SK-N-SH (cell line): ENCODE measurements at regions not wholly inside any gene's neighbourhood (a gene's known extent, or its start where the extent isn't known, plus 50 kb on each side); places are given as distances from the start of the nearest gene placed in this dataset.

Source experiments
- CTCF ChIA-PET: fragments of 300-600, 350-600 bp; formaldehyde crosslinking; extraction: SDS; loops from one replicate; lab custom pipeline; 2021; lab: Yijun Ruan, JAX
- POLR2A ChIA-PET: fragments of 350-600 bp; sonication (Branson Sonifier 250); formaldehyde crosslinking; extraction: SDS; loops from one replicate; lab custom pipeline; 2020; ENCODE audit warnings: antibody characterized with exemption, inconsistent platforms; lab: Yijun Ruan, JAX
- DNase-seq: peaks from one replicate; pipeline ENCODE4 v3.0.0; 2012
- H2AFZ ChIP-seq: fragments of 200-600 bp; sonication (generic); 2 replicates; pipeline ENCODE4 v1.8.1; 2016; ENCODE audit warnings: antibody characterized with exemption, mild to moderate bottlenecking, low read depth
- H3F3A ChIP-seq: fragments of 200-600 bp; sonication (generic); replicated peaks from 2 replicates; pipeline ENCODE3; 2016; ENCODE audit warnings: antibody characterized with exemption, mild to moderate bottlenecking; ENCODE audit not compliant: insufficient read depth
- H3K27ac ChIP-seq, 2 experiments: fragments of 200-500 bp in 1 of 2; fragments of 200-600 bp in 1 of 2; sonication (Bioruptor generic) in 1 of 2; sonication (generic), shearing (Covaris generic) in 1 of 2; 2 replicates each; pipeline versions ENCODE4 v1.5.1 to v1.6.1; 2014 to 2016; ENCODE audit warnings: low read depth in 2 of 2, inconsistent platforms in 1 of 2, low read length in 1 of 2, mild to moderate bottlenecking in 1 of 2, mixed read lengths in 1 of 2
- H3K27me3 ChIP-seq: fragments of 200-600 bp; sonication (generic), shearing (Covaris generic); 2 replicates; pipeline ENCODE4 v1.6.1; 2016; ENCODE audit warnings: mixed run types; ENCODE audit not compliant: insufficient read depth
- H3K36me3 ChIP-seq, 2 experiments: fragments of 200-500 bp in 1 of 2; fragments of 200-600 bp in 1 of 2; sonication (Bioruptor generic) in 1 of 2; sonication (generic) in 1 of 2; replicated peaks in 1 of 2; 2 replicates each; pipeline versions ENCODE3 to v1.5.1; 2014 to 2016; ENCODE audit warnings: low read length in 1 of 2, mild to moderate bottlenecking in 1 of 2; ENCODE audit not compliant: insufficient read depth in 2 of 2, control insufficient read depth in 1 of 2
- H3K4me1 ChIP-seq, 2 experiments: fragments of 200-500 bp in 1 of 2; fragments of 200-600 bp in 1 of 2; sonication (Bioruptor generic) in 1 of 2; sonication (generic), shearing (Covaris generic) in 1 of 2; 2 replicates each; pipeline versions ENCODE4 v1.5.1 to v1.6.1; 2014 to 2016; ENCODE audit warnings: low read depth in 1 of 2, low read length in 1 of 2, mixed run types in 1 of 2; ENCODE audit not compliant: insufficient read depth in 2 of 2, control insufficient read depth in 1 of 2
- H3K4me2 ChIP-seq: fragments of 200-600 bp; sonication (generic), shearing (Covaris generic); 2 replicates; pipeline ENCODE4 v1.6.1; 2017; ENCODE audit warnings: mixed run types
- H3K4me3 ChIP-seq, 2 experiments: fragments of 200-500 bp in 1 of 2; fragments of 200-600 bp in 1 of 2; sonication (Bioruptor generic) in 1 of 2; sonication (generic), shearing (Covaris generic) in 1 of 2; 2 replicates each; pipeline versions ENCODE4 v1.5.1 to v1.8.1; 2014 to 2016; ENCODE audit warnings: low read depth in 2 of 2, inconsistent platforms in 1 of 2, low read length in 1 of 2, mild to moderate bottlenecking in 1 of 2, mixed read lengths in 1 of 2, moderate library complexity in 1 of 2
- H3K79me2 ChIP-seq: fragments of 200-600 bp; sonication (generic); 2 replicates; pipeline ENCODE4 v1.8.1; 2017; ENCODE audit warnings: mild to moderate bottlenecking; ENCODE audit not compliant: insufficient read depth
- H3K9ac ChIP-seq: fragments of 200-600 bp; sonication (generic); 2 replicates; pipeline ENCODE4 v1.6.1; 2017; ENCODE audit warnings: mixed run types
- H3K9me2 ChIP-seq: fragments of 200-600 bp; sonication (generic); 2 replicates; pipeline ENCODE4 v1.6.1; 2017; ENCODE audit warnings: mixed run types
- H3K9me3 ChIP-seq: fragments of 200-600 bp; sonication (generic); 2 replicates; pipeline ENCODE4 v1.6.1; 2017; ENCODE audit warnings: mixed run types, mild to moderate bottlenecking, moderate library complexity
- H4K20me1 ChIP-seq: fragments of 200-600 bp; sonication (generic); 2 replicates; pipeline ENCODE4 v1.6.1; 2017; ENCODE audit warnings: mild to moderate bottlenecking, mixed run types; ENCODE audit not compliant: insufficient read depth
- CHD2 ChIP-seq: fragments of 150-350 bp; IDR thresholded peaks from 2 replicates; pipeline ENCODE4 v1.6.1; 2018; ENCODE audit warnings: low read length; ENCODE audit not compliant: partially characterized antibody
- ELF1 ChIP-seq: IDR thresholded peaks from 2 replicates; pipeline ENCODE4 v1.4.0; 2012
- EP300 ChIP-seq, 2 experiments: IDR thresholded peaks; 2 replicates each; pipeline versions ENCODE4 v1.4.0 to v1.6.1; 2012; ENCODE audit warnings: borderline replicate concordance in 1 of 2, low read depth in 1 of 2, low read length in 1 of 2
- EZH2phosphoT487 ChIP-seq: fragments of 200-600 bp; sonication (generic); IDR thresholded peaks from 2 replicates; pipeline ENCODE4 v1.6.1; 2017; ENCODE audit warnings: low read depth, mixed run types, mild to moderate bottlenecking, antibody characterized with exemption, moderate library complexity, borderline replicate concordance
- IRF3 ChIP-seq: fragments of 150-350 bp; IDR thresholded peaks from 2 replicates; pipeline ENCODE4 v1.6.1; 2016; ENCODE audit warnings: mild to moderate bottlenecking, low read depth, low read length
- MAX ChIP-seq: IDR thresholded peaks from 2 replicates; pipeline ENCODE4 v1.4.0; 2012; ENCODE audit warnings: low read depth
- MXI1 ChIP-seq: IDR thresholded peaks from 2 replicates; pipeline ENCODE4 v1.6.1; 2012; ENCODE audit warnings: mild to moderate bottlenecking, low read depth, low read length, improper control_type of control experiment
- NRF1 ChIP-seq: IDR thresholded peaks from 2 replicates; pipeline ENCODE4 v1.6.1; 2012; ENCODE audit warnings: low read depth, mild to moderate bottlenecking, low read length
- PBX3 ChIP-seq: IDR thresholded peaks from 2 replicates; pipeline ENCODE4; 2012
- RAD21 ChIP-seq: IDR thresholded peaks from 2 replicates; pipeline ENCODE4 v1.6.1; 2012; ENCODE audit warnings: mild to moderate bottlenecking, low read length
- RCOR1 ChIP-seq: fragments of 150-350 bp; IDR thresholded peaks from 2 replicates; pipeline ENCODE4 v1.6.1; 2017; ENCODE audit warnings: antibody characterized with exemption, low read length
- RFX5 ChIP-seq: IDR thresholded peaks from 2 replicates; pipeline ENCODE4 v1.6.1; 2012; ENCODE audit warnings: mild to moderate bottlenecking, improper control_type of control experiment, low read length
- TAF1 ChIP-seq: IDR thresholded peaks from 2 replicates; pipeline ENCODE4 v1.6.1; 2012; ENCODE audit warnings: low read depth, mild to moderate bottlenecking, low read length, moderate library complexity, borderline replicate concordance
- TCF12 ChIP-seq: IDR thresholded peaks from 2 replicates; pipeline ENCODE4 v1.4.0; 2012
- TEAD4 ChIP-seq: IDR thresholded peaks from 2 replicates; pipeline ENCODE4 v1.4.0; 2012; ENCODE audit warnings: mild to moderate bottlenecking, borderline replicate concordance; ENCODE audit not compliant: insufficient read depth
- ZBTB33 ChIP-seq: IDR thresholded peaks from 2 replicates; pipeline ENCODE4 v1.4.0; 2012; ENCODE audit warnings: low read depth, borderline replicate concordance
- WGBS: methylation state at CpG from one replicate; pipeline ENCODE4 v1.1.6; 2017; ENCODE audit warnings: low lambda C conversion rate; 5-methylcytosine and 5-hydroxymethylcytosine counted together

GRCh38 chr9:21554813-21555212 lies 72.7 kb upstream of the IFNE start:
- Histone ChIP-seq H3K36me3 (no peaks in the 10 kb centered on the region), H3F3A (no peaks in the 10 kb centered on the region), H3K9ac (no peak overlapping the region), H3K9me2 (no peaks in the 10 kb centered on the region), H3K27me3 (peaks cover 67% of the 10 kb centered on the region), H3K4me3 (no peak overlapping the region), H4K20me1 (no peaks in the 10 kb centered on the region), H3K79me2 (no peaks in the 10 kb centered on the region), H3K4me1 (no peaks in the 10 kb centered on the region; a peak in 1 of 4 replicates), H2AFZ (no peak overlapping the region), H3K9me3 (no peaks in the 10 kb centered on the region), H3K4me2 (no peak overlapping the region), H3K27ac (no peak overlapping the region)
- no peak for DNase-seq
- TF ChIP-seq ELF1 (no peak), TCF12 (no peak), TEAD4 (no peak), MXI1 (no peak)
- WGBS, result 0% methylated on average over 2 of the region's 2 CpGs
- CTCF ChIA-PET, result no interaction called here
- POLR2A ChIA-PET, result no interaction called here

- no peaks in the 10 kb centered on the region for H3K36me3 ChIP-seq
- DNase-seq, result no peak
- H3K9me2 ChIP-seq, result no peaks in the 10 kb centered on the region
- H3K79me2 ChIP-seq, result no peaks in the 10 kb centered on the region
- TF ChIP-seq CHD2, result no peak
- no peak for TF ChIP-seq MAX
- TF ChIP-seq EP300 (IDR thresholded peaks at IDR 0.05; ENCODE audit: borderline replicate concordance in 1 of 2, low read depth in 1 of 2, low read length in 1 of 2), result no peak
- TF ChIP-seq EZH2phosphoT487, result no peak
- WGBS, result 39% methylated on average over 5 of the region's 5 CpGs
- no peak overlapping the region for H3K4me3 ChIP-seq
- H3K9ac ChIP-seq, result no peak overlapping the region
- POLR2A ChIA-PET, result no interaction called here
- H2AFZ ChIP-seq, result no peak overlapping the region
- no peaks in the 10 kb centered on the region for H4K20me1 ChIP-seq
- H3K4me1 ChIP-seq, result no peaks in the 10 kb centered on the region; a peak in 1 of 4 replicates
- no peak overlapping the region for H3K27ac ChIP-seq
- H3K9me3 ChIP-seq, result no peaks in the 10 kb centered on the region
- H3K4me2 ChIP-seq, result no peak overlapping the region
- CTCF ChIA-PET, result interaction anchor here (0.6 kb wide), 1 partner anchor 462 kb away, joined by 3 read pairs; no protein-coding TSS in a partner anchor
- peaks cover 67% of the 10 kb centered on the region for H3K27me3 ChIP-seq
- H3F3A ChIP-seq, result no peaks in the 10 kb centered on the region
These were observed 73.8 kb upstream of the IFNE start for GRCh38 chr9:21555911-21556310.

- no peaks in the 10 kb centered on the region for H3K9me2 ChIP-seq
- no peak overlapping the region for H3K4me3 ChIP-seq
- H3K9me3 ChIP-seq, result no peaks in the 10 kb centered on the region
- H3F3A ChIP-seq, result no peaks in the 10 kb centered on the region
- DNase-seq, result no peak
- H3K36me3 ChIP-seq, result no peaks in the 10 kb centered on the region
- H3K4me1 ChIP-seq, result no peaks in the 10 kb centered on the region; a peak in 1 of 4 replicates
- CTCF ChIA-PET, result interaction anchor here (0.9 kb wide), 1 partner anchor 91 kb away, joined by 3 read pairs; no protein-coding TSS in a partner anchor
- H3K27ac ChIP-seq, result no peak overlapping the region
- 0% methylated on average over 4 of the region's 4 CpGs for WGBS
- no peak overlapping the region for H3K4me2 ChIP-seq
- POLR2A ChIA-PET, result no interaction called here
- H3K79me2 ChIP-seq, result no peaks in the 10 kb centered on the region
- no peaks in the 10 kb centered on the region for H4K20me1 ChIP-seq
- H3K27me3 ChIP-seq, result peaks cover 59% of the 10 kb centered on the region
- H3K9ac ChIP-seq, result no peak overlapping the region
- H2AFZ ChIP-seq, result no peak overlapping the region
- TF ChIP-seq IRF3 (no peak), RCOR1 (no peak), CHD2 (no peak), PBX3 (no peak), MAX (no peak), RAD21 (no peak), RFX5 (no peak), ELF1 (no peak), TAF1 (no peak), EP300 (IDR thresholded peaks at IDR 0.05; ENCODE audit: borderline replicate concordance in 1 of 2, low read depth in 1 of 2, low read length in 1 of 2) (no peak), ZBTB33 (no peak), NRF1 (no peak)
These were observed 74.7 kb upstream of the IFNE start for GRCh38 chr9:21556581-21557427.
